GM12891 (cell line): ENCODE measurements at regions not wholly inside any gene's neighbourhood (a gene's known extent, or its start where the extent isn't known, plus 50 kb on each side); places are given as distances from the start of the nearest gene placed in this dataset.

Experiments
- DNase-seq: peaks from one replicate; pipeline ENCODE4 v3.0.0; 2011; ENCODE audit warnings: low spot score; ENCODE audit not compliant: insufficient read length
- FAIRE-seq: peaks from 2 replicates; lab custom pipeline; 2011; peaks lifted over from hg19 to GRCh38; lab: Jason Lieb, UNC
- PAX5 ChIP-seq: IDR thresholded peaks from 2 replicates; pipeline ENCODE4 v1.6.1; 2011; ENCODE audit warnings: low read length, moderate library complexity, mild to moderate bottlenecking; ENCODE audit not compliant: insufficient read depth, severe bottlenecking
- POLR2A ChIP-seq: IDR thresholded peaks from 2 replicates; pipeline ENCODE4 v1.6.1; 2011; ENCODE audit warnings: low read depth, low read length, control low read depth
- POLR2AphosphoS5 ChIP-seq: IDR thresholded peaks from 2 replicates; pipeline ENCODE4 v1.6.1; 2011; ENCODE audit warnings: low read depth, low read length, control low read depth
- POU2F2 ChIP-seq: IDR thresholded peaks from 2 replicates; pipeline ENCODE4 v1.6.1; 2011; ENCODE audit warnings: low read depth, mild to moderate bottlenecking, control low read depth, low read length, moderate library complexity
- SPI1 ChIP-seq: IDR thresholded peaks from 2 replicates; pipeline ENCODE4 v1.6.1; 2011; ENCODE audit warnings: low read depth, low read length, control low read depth
- TAF1 ChIP-seq: IDR thresholded peaks from 2 replicates; pipeline ENCODE4 v1.6.1; 2011; ENCODE audit warnings: low read depth, low read length, control low read depth

DNA sequence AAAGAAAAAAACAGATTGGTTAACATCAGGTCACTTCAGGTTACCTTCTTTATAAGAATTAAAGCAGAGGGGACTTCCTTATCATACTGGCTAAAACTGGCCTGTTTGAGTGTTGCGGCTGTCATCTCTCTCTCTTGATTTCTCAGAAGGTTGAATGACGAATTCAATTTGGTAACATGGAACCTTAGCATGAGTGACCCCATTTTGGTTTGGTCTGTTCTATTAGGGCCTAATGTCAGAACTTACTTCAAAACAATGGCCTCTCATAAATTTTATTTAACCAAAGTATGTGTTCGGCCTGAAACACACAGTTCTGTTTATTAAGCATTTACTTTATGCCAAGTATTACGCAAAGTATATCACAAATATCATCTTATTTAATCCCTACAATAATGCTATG, 147.5 kb downstream of the CAAP1 start:
- TF ChIP-seq POLR2AphosphoS5 (no peak), PAX5 (no peak), POU2F2 (no peak), POLR2A (no peak), SPI1 (no peak), TAF1 (no peak)
- DNase-seq (no peak), FAIRE-seq (no peak)

DNA sequence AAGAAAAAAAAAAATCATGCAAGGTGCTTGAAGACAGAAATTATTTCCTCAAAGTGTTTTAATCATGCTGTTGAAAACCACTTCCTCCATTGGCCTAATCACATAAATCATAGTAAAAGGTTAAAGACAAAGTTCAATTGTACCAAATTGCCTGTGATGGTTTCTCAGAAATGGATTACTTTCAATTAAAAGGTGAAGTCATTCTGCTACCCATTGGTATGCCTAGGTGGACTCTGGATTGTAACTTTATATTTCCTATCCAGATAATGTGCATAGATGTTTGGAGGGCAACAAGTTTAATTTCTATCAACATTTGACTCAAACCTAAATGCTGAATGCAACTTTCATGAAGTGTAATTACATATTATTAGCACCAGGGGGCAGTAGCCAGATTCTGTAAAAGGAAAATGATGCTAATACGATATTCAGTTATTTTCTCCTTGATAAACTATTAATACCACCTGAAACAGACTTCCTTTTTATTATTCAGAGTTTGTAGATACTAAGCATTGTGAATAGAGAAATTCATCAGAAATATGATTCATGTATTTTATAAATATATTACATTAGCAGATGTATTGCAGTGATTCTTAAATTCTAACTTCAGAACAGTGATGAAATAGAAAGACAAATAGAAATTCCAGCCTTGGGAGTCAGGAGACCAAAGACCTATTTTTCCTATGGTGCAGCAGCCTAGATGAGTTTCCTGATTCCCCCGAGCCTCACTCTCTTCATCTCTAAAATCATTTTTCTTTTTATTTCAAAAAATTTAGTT, 148.2 kb downstream of the CAAP1 start:
- FAIRE-seq (no peak), DNase-seq (no peak)
- TF ChIP-seq POU2F2 (no peak), SPI1 (no peak), POLR2A (no peak), TAF1 (no peak)

DNA sequence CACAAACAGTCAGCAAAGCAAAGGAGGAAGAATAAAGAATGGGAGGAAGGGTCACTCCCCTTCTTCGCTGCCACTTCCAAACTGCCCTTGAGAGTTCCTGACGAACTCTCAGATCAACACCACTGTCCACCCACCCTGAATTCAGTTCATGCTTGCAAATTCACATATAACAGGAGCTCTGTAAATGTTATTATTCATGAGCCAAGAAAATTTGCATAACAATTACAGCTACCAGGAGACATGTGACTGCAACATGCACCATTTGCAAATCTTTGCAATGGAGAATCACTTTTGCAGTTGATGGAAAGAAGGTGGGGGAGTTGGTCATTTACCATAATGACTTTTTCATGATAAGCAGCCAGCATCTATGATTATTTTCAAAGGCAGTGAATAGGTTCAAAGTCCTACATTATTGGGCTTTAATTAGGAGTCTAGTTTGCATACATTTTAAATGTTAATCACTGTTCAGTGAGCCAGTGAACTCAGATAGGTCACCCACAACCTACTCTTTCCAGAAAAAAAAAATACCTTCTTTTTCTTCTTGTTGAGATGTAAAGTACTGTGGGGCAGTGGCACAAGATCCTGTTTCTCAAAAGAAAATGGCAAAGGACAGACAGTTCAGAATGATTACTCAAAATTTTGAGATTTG, 149.7 kb downstream of the CAAP1 start:
- DNase-seq (no peak), FAIRE-seq (no peak)
- TF ChIP-seq POU2F2 (no peak), POLR2A (no peak), POLR2AphosphoS5 (no peak), TAF1 (no peak), SPI1 (no peak), PAX5 (no peak)

DNA sequence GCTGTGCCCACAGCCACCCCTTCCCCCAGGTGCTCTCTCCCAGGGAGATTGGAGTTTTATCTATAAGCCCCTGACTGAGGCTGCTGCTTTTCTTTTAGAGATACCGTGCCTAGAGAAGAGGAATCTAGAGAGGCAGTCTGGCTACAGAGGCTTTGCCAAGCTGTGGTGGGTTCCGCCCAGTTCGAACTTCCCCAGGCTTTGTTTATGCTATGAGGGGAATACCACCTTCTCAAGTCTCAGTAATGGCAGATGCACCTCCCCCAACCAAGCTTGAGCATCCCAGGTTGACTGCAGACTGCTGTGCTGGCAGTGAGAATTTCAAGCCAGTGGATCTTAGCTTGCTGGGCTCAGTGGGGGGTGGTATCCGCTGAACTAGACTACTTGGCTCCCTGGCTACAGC, 157.4 kb downstream of the CAAP1 start:
- TF ChIP-seq POU2F2 (no peak), SPI1 (no peak), POLR2A (no peak), POLR2AphosphoS5 (no peak), PAX5 (no peak), TAF1 (no peak)
- DNase-seq: no peak
- no peak for FAIRE-seq

DNA sequence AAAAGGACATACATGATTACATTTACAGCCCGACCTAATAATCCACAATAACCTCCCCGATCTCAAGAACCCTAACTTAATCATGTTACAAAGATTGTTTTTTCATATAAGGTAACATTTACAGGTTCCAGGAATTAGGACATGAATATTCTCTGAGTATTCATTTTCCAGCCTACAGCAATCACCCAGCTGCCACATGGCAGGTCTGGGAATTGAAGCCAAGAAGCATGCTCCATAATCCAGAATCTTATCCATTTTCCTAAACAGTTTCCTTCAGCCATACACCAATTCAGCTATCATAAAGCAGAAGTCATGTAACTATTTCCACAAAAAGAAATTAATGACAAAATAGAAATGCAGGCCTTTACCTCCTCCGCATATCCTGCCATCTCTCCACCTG, 163.4 kb downstream of the CAAP1 start:
- no peak for DNase-seq
- TF ChIP-seq TAF1: no peak
- no peak for TF ChIP-seq SPI1
- TF ChIP-seq POU2F2: no peak
- TF ChIP-seq POLR2AphosphoS5: no peak
- TF ChIP-seq POLR2A: no peak
- TF ChIP-seq PAX5: no peak
- FAIRE-seq: no peak

DNA sequence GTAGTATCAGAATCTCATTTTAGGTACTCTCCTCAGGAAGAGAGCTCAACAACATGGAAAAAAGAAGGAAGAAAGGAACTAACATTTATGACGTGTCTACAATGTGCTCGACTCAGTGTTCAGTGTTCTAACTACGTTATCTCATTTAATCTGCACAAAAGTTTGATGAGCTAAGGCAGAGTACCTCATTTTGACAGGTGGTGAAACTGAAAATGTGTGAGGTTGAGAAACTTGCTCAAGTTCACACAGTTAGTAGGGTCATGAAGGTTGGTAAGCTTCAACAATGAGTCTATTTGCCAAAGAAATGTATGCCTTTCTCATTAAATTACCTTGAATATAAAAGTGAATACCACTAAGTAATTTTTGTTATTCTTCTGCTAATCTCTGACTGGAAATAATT, 165.1 kb downstream of the CAAP1 start:
- TF ChIP-seq POU2F2 (no peak), TAF1 (no peak), POLR2A (no peak), PAX5 (no peak), POLR2AphosphoS5 (no peak), SPI1 (no peak)
- FAIRE-seq: no peak
- DNase-seq: no peak

DNA sequence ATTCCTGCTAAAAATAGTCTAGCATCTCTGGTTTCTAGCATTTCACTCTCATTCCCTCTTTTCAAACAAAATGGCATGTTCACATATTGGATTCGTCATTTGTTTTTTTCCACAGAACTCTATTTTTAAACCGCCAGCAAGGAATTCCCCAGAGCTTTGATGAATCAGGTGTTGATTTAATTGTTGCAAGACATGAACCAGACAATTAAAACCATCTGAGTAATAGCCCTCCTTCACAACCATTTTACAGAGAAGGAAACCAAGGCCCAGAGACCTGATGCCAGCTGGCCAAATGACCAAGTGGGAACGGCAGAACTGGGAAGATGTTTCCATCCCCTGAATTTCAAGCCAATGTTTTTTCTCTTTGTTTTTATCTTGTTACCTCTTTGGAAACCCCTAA, 167.0 kb downstream of the CAAP1 start:
- DNase-seq: no peak
- no peak for FAIRE-seq
- TF ChIP-seq POLR2A: no peak
- TF ChIP-seq SPI1: no peak
- TF ChIP-seq TAF1: no peak
- TF ChIP-seq PAX5: no peak
- no peak for TF ChIP-seq POU2F2
- no peak for TF ChIP-seq POLR2AphosphoS5

DNA sequence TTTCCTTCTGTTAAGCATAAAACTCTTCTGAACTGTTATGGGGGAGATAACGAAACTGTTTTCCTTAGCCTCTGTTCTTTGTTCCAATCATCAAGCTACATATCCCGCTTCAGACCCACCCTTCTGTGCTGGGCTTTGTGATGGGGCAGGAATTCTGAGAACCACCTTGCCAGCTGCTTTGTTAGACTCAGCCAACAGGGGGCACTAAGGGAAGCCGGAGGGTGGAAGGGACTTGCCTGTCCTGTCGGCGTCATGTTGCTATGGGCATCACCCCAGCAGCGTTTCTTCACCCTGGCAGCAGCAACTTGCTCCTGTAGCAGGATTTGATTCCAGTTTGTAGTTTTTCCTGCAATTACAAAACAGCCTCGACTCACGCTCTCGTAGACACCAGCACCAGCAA, 169.1 kb downstream of the CAAP1 start:
- peak; percentile 80 for FAIRE-seq
- no peak for DNase-seq

DNA sequence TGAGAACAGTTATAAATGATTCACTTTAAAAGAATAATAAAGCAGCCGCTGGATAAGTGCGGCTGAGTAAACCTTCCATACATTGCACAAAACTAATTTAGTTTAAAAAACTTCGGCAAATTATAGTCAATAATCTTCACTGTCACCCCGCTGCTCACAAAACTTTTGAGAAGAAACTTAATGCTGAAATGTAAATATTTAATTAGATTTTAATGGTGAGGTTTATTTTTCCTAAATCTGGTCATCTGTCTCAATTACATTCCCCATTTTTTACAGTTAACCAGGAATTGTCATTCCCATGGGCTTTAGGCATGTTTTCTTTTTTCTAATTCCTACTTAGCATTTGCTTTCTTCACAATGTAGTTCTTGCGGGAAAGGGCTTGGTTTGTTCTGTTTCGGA, 169.8 kb downstream of the CAAP1 start:
- FAIRE-seq: no peak
- TF ChIP-seq TAF1 (no peak), SPI1 (no peak), PAX5 (no peak), POLR2AphosphoS5 (no peak), POLR2A (no peak), POU2F2 (no peak)
- no peak for DNase-seq

More for the DNA sequence above, 169.1 kb downstream of the CAAP1 start:
- TF ChIP-seq POU2F2 (no peak), PAX5 (no peak), SPI1 (no peak), POLR2A (no peak), POLR2AphosphoS5 (no peak), TAF1 (no peak)

DNA sequence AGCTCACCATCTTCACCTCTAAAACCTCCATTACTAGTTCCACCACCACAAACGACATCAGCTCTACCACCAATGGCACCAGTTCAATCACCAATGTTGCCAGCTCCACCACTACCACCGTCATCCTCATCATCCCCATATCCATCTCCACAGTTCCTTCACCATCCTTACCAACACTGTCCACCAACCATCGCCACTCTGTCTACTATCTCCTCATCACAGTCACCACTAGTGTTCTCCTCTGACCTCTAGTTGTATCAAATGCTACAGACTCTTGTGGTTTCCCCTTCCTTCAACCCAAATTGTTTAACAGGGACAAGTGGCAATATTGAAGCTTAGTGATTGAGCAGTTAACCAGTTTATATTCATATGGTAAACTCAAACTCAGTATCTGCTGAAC, 182.6 kb downstream of the CAAP1 start:
- TF ChIP-seq POU2F2 (no peak), POLR2A (no peak), PAX5 (no peak), SPI1 (no peak)
- DNase-seq (no peak), FAIRE-seq (no peak)

DNA sequence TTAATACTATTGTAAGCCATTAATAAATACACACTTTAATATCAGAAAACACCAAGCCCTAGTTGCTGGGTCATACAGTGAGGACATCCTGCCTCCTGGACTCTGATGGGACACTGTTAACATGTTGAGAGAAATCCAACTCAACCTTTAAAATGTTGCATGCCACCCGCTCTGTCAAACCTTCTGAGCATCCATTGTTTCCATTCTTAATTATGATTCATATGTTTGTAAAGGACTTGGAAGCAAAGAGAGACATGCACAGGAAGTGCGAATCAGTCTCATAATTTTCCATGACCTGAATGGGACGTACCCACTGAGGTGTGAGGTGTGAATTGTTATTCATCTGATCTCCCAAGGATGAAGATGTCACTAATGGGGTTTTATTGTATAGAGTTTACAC, 186.4 kb downstream of the CAAP1 start:
- FAIRE-seq: no peak
- TF ChIP-seq POLR2AphosphoS5 (no peak), SPI1 (no peak), TAF1 (no peak), POLR2A (no peak), POU2F2 (no peak), PAX5 (no peak)
- no peak for DNase-seq
